Upper lobe of left lung (tissue), 6 donors: ENCODE measurements at regions not wholly inside any gene's neighbourhood (a gene's known extent, or its start where the extent isn't known, plus 50 kb on each side); places are given as distances from the start of the nearest gene placed in this dataset.

Source experiments
- ATAC-seq, 2 donors: fragments of 200-7000 bp; cut with Tn5 transposase; one replicate each; pipeline ENCODE4 v1.9.1; 2022; ENCODE audit warnings: mild to moderate bottlenecking in 2 of 2, moderate library complexity in 2 of 2; ENCODE audit not compliant: low FRiP score in 2 of 2
- DNase-seq, 2 donors: peaks; one replicate each; pipeline ENCODE4 v3.0.0-alpha.2; 2019 to 2020
- H3K27ac ChIP-seq, 4 donors: fragments of 200-600 bp; sonication (generic); one replicate each; pipeline ENCODE4 v1.5.1; 2016 to 2019
- H3K27me3 ChIP-seq, 4 donors: fragments of 200-600 bp; sonication (generic); one replicate each; pipeline ENCODE4 v1.5.1; 2017 to 2019
- H3K36me3 ChIP-seq, 4 donors: fragments of 200-600 bp; sonication (generic); one replicate each; pipeline ENCODE4 v1.5.1; 2016 to 2019
- H3K4me1 ChIP-seq, 4 donors: fragments of 200-600 bp; sonication (generic); one replicate each; pipeline ENCODE4 v1.5.1; 2018 to 2019
- H3K4me3 ChIP-seq, 4 donors: fragments of 200-600 bp; sonication (generic); one replicate each; pipeline ENCODE4 v1.5.1; 2017 to 2019; ENCODE audit warnings: mild to moderate bottlenecking in 2 of 4, moderate library complexity in 1 of 4
- H3K9me3 ChIP-seq, 4 donors: fragments of 200-600 bp; sonication (generic); one replicate each; pipeline ENCODE4 v1.5.1; 2018 to 2019
- CTCF ChIP-seq, 6 experiments: fragments of 450-650 bp in 4 of 6; fragments of 200-600 bp in 2 of 6; sonication (generic) in 2 of 6; IDR thresholded peaks; one replicate each; pipeline ENCODE4 v1.5.1; 2016 to 2019; ENCODE audit warnings: antibody characterized with exemption in 6 of 6
- EP300 ChIP-seq, 4 donors: sonication (generic); formaldehyde crosslinking; IDR thresholded peaks; one replicate each; pipeline ENCODE4 v1.5.1; 2017; ENCODE audit warnings: antibody characterized with exemption in 4 of 4, control low read depth in 2 of 4
- POLR2A ChIP-seq, 4 donors: fragments of 450-650 bp; IDR thresholded peaks; one replicate each; pipeline ENCODE4 v1.5.1; 2016 to 2017; ENCODE audit warnings: antibody characterized with exemption in 4 of 4, mild to moderate bottlenecking in 2 of 4
- POLR2AphosphoS5 ChIP-seq, 2 donors: sonication (generic); formaldehyde crosslinking; IDR thresholded peaks; one replicate each; pipeline ENCODE4 v1.5.1; 2017; ENCODE audit warnings: antibody characterized with exemption in 2 of 2
- WGBS, 2 donors: methylation state at CpG; one replicate each; pipeline ENCODE4 v1.1.5; 2017 to 2018; 5-methylcytosine and 5-hydroxymethylcytosine counted together
- donor health status: DM: no; HTN: no; CAD: no; lungs with moderate emphysema.
- donor health status: DM: no; HTN: yes; CAD: no; lungs with severe emphysema.

DNA sequence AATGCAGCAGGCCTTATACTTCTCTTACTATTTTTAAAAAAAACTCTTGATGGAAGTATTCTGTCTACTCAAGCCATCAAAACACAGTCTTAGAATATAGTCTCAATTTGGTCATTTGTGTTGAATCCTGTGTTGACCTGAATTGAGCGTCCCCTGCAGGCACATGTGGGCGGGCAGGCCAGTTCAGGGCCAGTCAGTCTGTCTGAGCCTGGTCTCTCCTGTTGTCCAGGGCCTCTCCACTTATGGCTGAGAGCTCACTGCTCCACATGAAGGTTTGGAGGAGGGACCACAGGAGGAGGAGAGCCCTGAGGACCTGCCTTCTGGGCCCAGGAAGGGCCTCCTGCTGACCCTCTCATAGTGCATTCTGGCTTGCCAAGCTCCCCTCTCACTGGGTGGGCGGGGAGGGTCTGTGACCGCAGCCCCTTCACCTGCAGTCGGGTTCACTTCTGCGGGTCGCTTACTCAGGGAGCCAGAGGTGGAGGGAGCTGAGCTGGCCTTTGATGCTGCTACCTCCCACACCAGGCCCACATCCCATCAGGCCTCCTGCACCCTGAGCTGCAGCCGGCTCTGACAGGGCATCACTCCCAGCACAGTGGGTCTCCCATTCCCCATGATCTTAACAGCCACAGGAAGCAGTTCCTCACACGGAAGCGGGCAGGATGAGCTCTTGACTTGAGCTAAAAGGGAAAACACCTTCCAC lies 178.2 kb upstream of the S1PR3 start:
- WGBS, 2 donors: 86 to 88% methylated on average over 4 to 10 of the region's 10 CpGs
- Histone ChIP-seq H3K27ac (no peak overlapping the region), H3K27me3 (no peaks in the 10 kb centered on the region), H3K4me1 (peaks cover 0 to 3% (median 0%) of the 10 kb centered on the region in 4 donors), H3K4me3 (no peak overlapping the region), H3K9me3 (no peaks in the 10 kb centered on the region), H3K36me3 (no peaks in the 10 kb centered on the region)
- DNase-seq (peak in 1 of 2 donors; percentile 32), ATAC-seq (no peak)
- no peak for TF ChIP-seq POLR2A (IDR thresholded peaks at IDR 0.05)
- TF ChIP-seq CTCF (IDR thresholded peaks at IDR 0.05): no peak
- TF ChIP-seq EP300 (IDR thresholded peaks at IDR 0.05): no peak
- no peak for TF ChIP-seq POLR2AphosphoS5 (IDR thresholded peaks at IDR 0.05)

- ATAC-seq: no peak
These were observed 177.5 kb upstream of the S1PR3 start for GRCh38 chr9:88813638-88814209.

DNA sequence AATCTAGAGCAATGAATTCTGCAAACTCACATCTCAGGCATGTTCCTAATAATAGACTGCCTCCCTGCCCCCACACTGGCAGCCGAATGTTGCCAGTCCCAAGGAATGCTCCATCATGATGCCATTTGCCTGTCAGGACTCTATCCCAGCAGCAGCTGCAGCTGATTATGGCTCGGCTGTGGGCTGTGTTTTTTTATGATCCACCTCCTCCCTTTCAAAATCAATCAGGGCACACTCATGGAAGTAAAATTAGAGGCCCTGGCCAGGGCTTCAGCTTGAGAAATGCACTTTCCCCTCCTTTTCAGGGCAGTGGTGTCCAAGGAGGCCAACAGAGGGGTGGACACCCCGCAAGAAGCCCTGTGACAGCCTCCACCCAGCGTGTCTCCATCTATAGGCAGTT lies 176.7 kb upstream of the S1PR3 start:
- H3K27ac ChIP-seq: no peak overlapping the region
- WGBS, 2 donors: 53 to 67% methylated on average over 3 to 4 of the region's 4 CpGs
- H3K9me3 ChIP-seq: no peaks in the 10 kb centered on the region
- TF ChIP-seq POLR2AphosphoS5 (IDR thresholded peaks at IDR 0.05) (peak in 1 of 2 donors; percentile 58), EP300 (IDR thresholded peaks at IDR 0.05) (no peak)
- no peak overlapping the region for H3K4me3 ChIP-seq
- ATAC-seq (no peak), DNase-seq (no peak)
- H3K27me3 ChIP-seq: no peaks in the 10 kb centered on the region
- H3K4me1 ChIP-seq: peaks cover 0 to 3% (median 0%) of the 10 kb centered on the region in 4 donors
- no peaks in the 10 kb centered on the region for H3K36me3 ChIP-seq

More at GRCh38 chr9:88813638-88814209, 177.5 kb upstream of the S1PR3 start:
- Histone ChIP-seq H3K27ac (no peak overlapping the region), H3K36me3 (no peaks in the 10 kb centered on the region), H3K9me3 (no peaks in the 10 kb centered on the region), H3K4me3 (no peak overlapping the region), H3K4me1 (peaks cover 0 to 3% (median 0%) of the 10 kb centered on the region in 4 donors), H3K27me3 (no peaks in the 10 kb centered on the region)
- WGBS, 2 donors: 80 to 83% methylated on average over 8 of the region's 8 CpGs
- TF ChIP-seq POLR2AphosphoS5 (IDR thresholded peaks at IDR 0.05): no peak
- no peak for TF ChIP-seq CTCF (IDR thresholded peaks at IDR 0.05)
- TF ChIP-seq POLR2A (IDR thresholded peaks at IDR 0.05): no peak
- TF ChIP-seq EP300 (IDR thresholded peaks at IDR 0.05): no peak
- no peak for DNase-seq

GRCh38 chr9:88816141-88816540 lies 175.1 kb upstream of the S1PR3 start:
- TF ChIP-seq POLR2A (IDR thresholded peaks at IDR 0.05) (no peak), EP300 (IDR thresholded peaks at IDR 0.05) (no peak), CTCF (IDR thresholded peaks at IDR 0.05) (no peak), POLR2AphosphoS5 (IDR thresholded peaks at IDR 0.05) (no peak)
- Histone ChIP-seq H3K9me3 (no peaks in the 10 kb centered on the region), H3K27me3 (no peaks in the 10 kb centered on the region), H3K36me3 (no peaks in the 10 kb centered on the region), H3K4me1 (peaks cover 0 to 3% (median 0%) of the 10 kb centered on the region in 4 donors), H3K27ac (no peak overlapping the region), H3K4me3 (no peak overlapping the region)
- WGBS, 2 donors: 69 to 73% methylated on average over 8 to 9 of the region's 9 CpGs
- ATAC-seq (no peak), DNase-seq (no peak)

DNA sequence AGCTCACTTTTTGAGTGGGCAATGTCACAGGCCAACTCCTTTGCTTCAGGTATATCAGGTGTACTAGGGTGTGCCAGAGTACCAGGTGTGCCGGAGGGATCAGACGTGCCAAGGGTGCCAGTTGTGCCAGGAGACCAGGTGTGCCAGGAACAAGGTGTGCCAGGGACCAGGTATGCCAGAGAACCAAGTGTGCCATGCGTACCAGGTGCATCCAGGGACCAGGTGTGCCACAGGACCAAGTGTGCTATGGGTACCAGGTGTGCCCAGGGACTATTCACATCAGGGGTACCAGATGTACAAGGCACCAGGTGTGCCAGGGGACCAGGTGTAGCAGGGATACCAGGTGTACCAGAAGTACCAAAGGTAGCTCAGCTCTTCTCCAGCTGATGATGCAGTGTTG lies 174.7 kb upstream of the S1PR3 start:
- Histone ChIP-seq H3K4me1 (peaks cover 0 to 3% (median 0%) of the 10 kb centered on the region in 4 donors), H3K27ac (no peak overlapping the region), H3K36me3 (no peaks in the 10 kb centered on the region), H3K9me3 (no peaks in the 10 kb centered on the region), H3K27me3 (no peaks in the 10 kb centered on the region), H3K4me3 (no peak overlapping the region)
- DNase-seq (no peak), ATAC-seq (no peak)
- 92 to 100% methylated on average over 1 to 3 of the region's 3 CpGs for WGBS, 2 donors
- no peak for TF ChIP-seq EP300 (IDR thresholded peaks at IDR 0.05)
- TF ChIP-seq CTCF (IDR thresholded peaks at IDR 0.05): no peak
- TF ChIP-seq POLR2A (IDR thresholded peaks at IDR 0.05): no peak
- no peak for TF ChIP-seq POLR2AphosphoS5 (IDR thresholded peaks at IDR 0.05)
